Brain microvascular endothelial cell (primary cell): ENCODE measurements at regions not wholly inside any gene's neighbourhood (a gene's known extent, or its start where the extent isn't known, plus 50 kb on each side); places are given as distances from the start of the nearest gene placed in this dataset.

Experiments
- DNase-seq: peaks from one replicate; pipeline ENCODE4 v3.0.0-alpha.2; 2020
- H3K27ac ChIP-seq: fragments of 250-450 bp; sonication (Bioruptor Pico); 2 replicates; pipeline ENCODE4 v1.5.1; 2020; ENCODE audit warnings: mild to moderate bottlenecking, moderate library complexity
- H3K27me3 ChIP-seq: fragments of 250-450 bp; sonication (Bioruptor Pico); replicated peaks from 2 replicates; pipeline ENCODE4 v1.5.1; 2020; ENCODE audit warnings: mild to moderate bottlenecking
- H3K36me3 ChIP-seq: fragments of 250-450 bp; sonication (Bioruptor Pico); replicated peaks from 2 replicates; pipeline ENCODE4 v1.5.1; 2020; ENCODE audit warnings: mild to moderate bottlenecking
- H3K4me3 ChIP-seq: 2 replicates; pipeline ENCODE4 v1.5.1; 2011; ENCODE audit warnings: low read depth, mild to moderate bottlenecking, control low read depth, low read length, moderate library complexity
- CTCF ChIP-seq: IDR thresholded peaks from 2 replicates; pipeline ENCODE4 v1.5.1; 2011; ENCODE audit warnings: low read depth, mild to moderate bottlenecking, moderate library complexity, low read length, control low read depth, inconsistent platforms; ENCODE audit errors: missing control alignments
- in situ Hi-C: cut with HindIII; loops from 2 replicates; pipeline ENCODE4 v1.10.0; 2017; ENCODE audit warnings: low sequenced_read_pairs, low pct_ligation_motif_present

GRCh38 chr18:75477900-75478299, 50.4 kb upstream of the SMIM21 start:
- H3K4me3 ChIP-seq = no peak overlapping the region
- no peak for TF ChIP-seq CTCF
- no peaks in the 10 kb centered on the region for H3K36me3 ChIP-seq
- DNase-seq = peak; percentile 31
- no peak overlapping the region for H3K27ac ChIP-seq
- in situ Hi-C loops = no loop called here
- no peaks in the 10 kb centered on the region for H3K27me3 ChIP-seq
